Tibial nerve (tissue), 4 donors: ENCODE measurements at regions not wholly inside any gene's neighbourhood (a gene's known extent, or its start where the extent isn't known, plus 50 kb on each side); places are given as distances from the start of the nearest gene placed in this dataset.

Experiments
- CTCF ChIP-seq, 5 experiments: fragments of 200-600 bp in 3 of 5; fragments of 450-650 bp in 2 of 5; sonication (generic) in 3 of 5; IDR thresholded peaks; one replicate each; pipeline ENCODE4 v1.5.1; 2016 to 2019; ENCODE audit warnings: antibody characterized with exemption in 5 of 5, mild to moderate bottlenecking in 3 of 5, moderate library complexity in 2 of 5
- EP300 ChIP-seq, 2 donors: sonication (generic); formaldehyde crosslinking; IDR thresholded peaks; one replicate each; pipeline ENCODE4 v1.6.1; 2017; ENCODE audit warnings: antibody characterized with exemption in 2 of 2, mild to moderate bottlenecking in 1 of 2
- POLR2A ChIP-seq, 2 donors: fragments of 450-650 bp; IDR thresholded peaks; one replicate each; pipeline ENCODE4 v1.6.1; 2017; ENCODE audit warnings: antibody characterized with exemption in 2 of 2, mild to moderate bottlenecking in 2 of 2, moderate library complexity in 2 of 2

- TF ChIP-seq CTCF (IDR thresholded peaks at IDR 0.05) (no peak), POLR2A (IDR thresholded peaks at IDR 0.05) (no peak), EP300 (IDR thresholded peaks at IDR 0.05) (no peak)
Observed at GRCh38 chr16:52016387-52016786, 530.6 kb downstream of the TOX3 start.
